OCI-LY7 (cell line): ENCODE measurements at regions not wholly inside any gene's neighbourhood (a gene's known extent, or its start where the extent isn't known, plus 50 kb on each side); places are given as distances from the start of the nearest gene placed in this dataset.

Source experiments
- BruUV-seq: library from RNA; stranded (reverse); fragments of 400-500 nt; replicated peaks from 2 replicates; lab custom pipeline; 2021; lab: Mats Ljungman, UMichigan
- CTCF ChIA-PET: fragments of 300-600 bp; sonication (Branson Sonifier 250); formaldehyde crosslinking; loops from one replicate; lab custom pipeline; 2022; ENCODE audit warnings: antibody characterized with exemption; ENCODE audit not compliant: unreplicated experiment; lab: Charles Lee
- POLR2A ChIA-PET: fragments of 300-600 bp; sonication (Branson Sonifier 250); formaldehyde crosslinking; loops from one replicate; lab custom pipeline; 2022; ENCODE audit warnings: antibody characterized with exemption; lab: Charles Lee
- DNase-seq: peaks from one replicate; pipeline ENCODE4 v3.0.0-alpha.2; 2015; ENCODE audit warnings: low spot score
- H2AFZ ChIP-seq: fragments of 200-600 bp; sonication (generic), shearing (Covaris generic); 2 replicates; pipeline ENCODE4 v1.6.1; 2014; ENCODE audit warnings: mild to moderate bottlenecking, antibody characterized with exemption, low read length, moderate library complexity
- H3K27ac ChIP-seq: fragments of 200-600 bp; sonication (generic); 2 replicates; pipeline ENCODE4 v1.5.1; 2014; ENCODE audit warnings: mixed run types, low read depth, mild to moderate bottlenecking, moderate library complexity, low read length, inconsistent platforms; ENCODE audit not compliant: poor library complexity, severe bottlenecking
- H3K36me3 ChIP-seq: fragments of 200-600 bp; sonication (generic); 2 replicates; pipeline ENCODE4 v1.6.1; 2014; ENCODE audit warnings: mild to moderate bottlenecking, antibody characterized with exemption, low read length, moderate library complexity, mixed read lengths; ENCODE audit not compliant: insufficient read depth
- H3K4me1 ChIP-seq: fragments of 200-600 bp; sonication (generic); 2 replicates; pipeline ENCODE4 v1.5.1; 2014; ENCODE audit warnings: mild to moderate bottlenecking, low read length; ENCODE audit not compliant: insufficient read depth, poor library complexity, severe bottlenecking
- H3K4me2 ChIP-seq: fragments of 200-600 bp; sonication (generic); 2 replicates; pipeline ENCODE4 v1.6.1; 2014; ENCODE audit warnings: mild to moderate bottlenecking, low read length
- H3K4me3 ChIP-seq: fragments of 200-600 bp; sonication (generic); 2 replicates; pipeline ENCODE4 v1.5.1; 2014; ENCODE audit warnings: mild to moderate bottlenecking, low read depth, low read length; ENCODE audit not compliant: poor library complexity, severe bottlenecking
- H3K79me2 ChIP-seq: fragments of 200-600 bp; sonication (generic); 2 replicates; pipeline ENCODE4 v1.6.1; 2016; ENCODE audit warnings: low read depth, mild to moderate bottlenecking, low read length, moderate library complexity, mixed read lengths; ENCODE audit not compliant: insufficient read depth
- H3K9me2 ChIP-seq: fragments of 200-600 bp; sonication (generic); 2 replicates; pipeline ENCODE4 v1.6.1; 2016; ENCODE audit warnings: mild to moderate bottlenecking, low read length, mixed read lengths; ENCODE audit not compliant: insufficient read depth
- H3K9me3 ChIP-seq: fragments of 200-600 bp; sonication (generic); 2 replicates; pipeline ENCODE4 v1.6.1; 2014; ENCODE audit warnings: mild to moderate bottlenecking, mixed run types, low read length, mixed read lengths
- H4K20me1 ChIP-seq: fragments of 200-600 bp; sonication (generic); 2 replicates; pipeline ENCODE4 v1.6.1; 2014; ENCODE audit warnings: mild to moderate bottlenecking, antibody characterized with exemption, low read length, moderate library complexity, mixed read lengths; ENCODE audit not compliant: insufficient read depth
- EZH2phosphoT487 ChIP-seq: fragments of 200-600 bp; sonication (generic); IDR thresholded peaks from 2 replicates; pipeline ENCODE4 v1.6.1; 2018; ENCODE audit warnings: low read depth, borderline replicate concordance, mild to moderate bottlenecking, mixed run types, antibody characterized with exemption, low read length, moderate library complexity, mixed read lengths
- intact Hi-C: fragments of 100-400 bp; cut with micrococcal nuclease; formaldehyde crosslinking; loops from one replicate; pipeline ENCODE4 v1.10.0; 2022; ENCODE audit not compliant: unreplicated experiment
- TF ChIP-seq, protein P1 (sequence below): fragments of 200-600 bp; sonication (generic); conservative IDR thresholded peaks from 2 replicates; pipeline ENCODE4 v1.5.1; 2014; ENCODE audit warnings: mild to moderate bottlenecking, antibody characterized with exemption, low read length, moderate library complexity, mixed read lengths

DNA sequence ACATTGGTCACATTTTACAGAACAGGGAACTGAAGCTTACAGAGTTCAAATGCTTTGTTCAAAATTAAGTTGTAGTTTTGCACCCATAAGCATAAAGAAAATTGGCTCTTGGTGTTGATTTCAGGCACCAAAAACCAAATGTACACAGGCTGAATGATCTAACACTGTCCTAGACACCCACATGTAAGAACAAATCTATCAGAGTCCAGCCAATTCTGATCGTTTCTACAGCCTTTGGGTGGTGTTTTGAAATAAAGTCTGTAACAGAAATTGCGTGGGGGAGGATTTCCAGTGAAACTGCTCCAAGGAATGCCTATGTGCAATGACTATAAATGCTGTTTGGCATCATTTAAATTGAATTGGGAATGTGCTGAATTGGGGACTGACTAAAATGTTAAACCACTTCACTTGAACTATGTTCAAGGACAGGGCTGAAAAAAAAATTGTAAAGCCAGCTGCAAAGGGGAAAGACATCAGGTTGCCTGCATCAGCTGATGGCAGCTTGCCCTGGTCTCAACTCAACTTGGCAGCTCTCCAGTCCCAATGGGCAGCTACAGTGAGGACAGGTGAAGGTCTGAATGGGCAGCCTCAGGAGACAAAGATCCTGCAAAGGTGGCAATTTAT is 92.2 kb upstream of the TRPC7 start:
- no peak for TF ChIP-seq EZH2phosphoT487
- TF ChIP-seq, protein P1, sequence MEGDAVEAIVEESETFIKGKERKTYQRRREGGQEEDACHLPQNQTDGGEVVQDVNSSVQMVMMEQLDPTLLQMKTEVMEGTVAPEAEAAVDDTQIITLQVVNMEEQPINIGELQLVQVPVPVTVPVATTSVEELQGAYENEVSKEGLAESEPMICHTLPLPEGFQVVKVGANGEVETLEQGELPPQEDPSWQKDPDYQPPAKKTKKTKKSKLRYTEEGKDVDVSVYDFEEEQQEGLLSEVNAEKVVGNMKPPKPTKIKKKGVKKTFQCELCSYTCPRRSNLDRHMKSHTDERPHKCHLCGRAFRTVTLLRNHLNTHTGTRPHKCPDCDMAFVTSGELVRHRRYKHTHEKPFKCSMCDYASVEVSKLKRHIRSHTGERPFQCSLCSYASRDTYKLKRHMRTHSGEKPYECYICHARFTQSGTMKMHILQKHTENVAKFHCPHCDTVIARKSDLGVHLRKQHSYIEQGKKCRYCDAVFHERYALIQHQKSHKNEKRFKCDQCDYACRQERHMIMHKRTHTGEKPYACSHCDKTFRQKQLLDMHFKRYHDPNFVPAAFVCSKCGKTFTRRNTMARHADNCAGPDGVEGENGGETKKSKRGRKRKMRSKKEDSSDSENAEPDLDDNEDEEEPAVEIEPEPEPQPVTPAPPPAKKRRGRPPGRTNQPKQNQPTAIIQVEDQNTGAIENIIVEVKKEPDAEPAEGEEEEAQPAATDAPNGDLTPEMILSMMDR, result no peak
- ChIA-PET CTCF (no interaction called here), POLR2A (no interaction called here)
- Histone ChIP-seq H3K4me2 (no peak overlapping the region), H3K79me2 (no peaks in the 10 kb centered on the region), H3K9me2 (no peaks in the 10 kb centered on the region), H4K20me1 (no peaks in the 10 kb centered on the region), H3K9me3 (no peaks in the 10 kb centered on the region), H3K27ac (no peak overlapping the region), H3K4me1 (no peaks in the 10 kb centered on the region), H3K4me3 (no peak overlapping the region), H3K36me3 (no peaks in the 10 kb centered on the region), H2AFZ (no peak overlapping the region)
- intact Hi-C loops, result no loop called here
- no peak for DNase-seq
- BruUV-seq, result no TSS peak

DNA sequence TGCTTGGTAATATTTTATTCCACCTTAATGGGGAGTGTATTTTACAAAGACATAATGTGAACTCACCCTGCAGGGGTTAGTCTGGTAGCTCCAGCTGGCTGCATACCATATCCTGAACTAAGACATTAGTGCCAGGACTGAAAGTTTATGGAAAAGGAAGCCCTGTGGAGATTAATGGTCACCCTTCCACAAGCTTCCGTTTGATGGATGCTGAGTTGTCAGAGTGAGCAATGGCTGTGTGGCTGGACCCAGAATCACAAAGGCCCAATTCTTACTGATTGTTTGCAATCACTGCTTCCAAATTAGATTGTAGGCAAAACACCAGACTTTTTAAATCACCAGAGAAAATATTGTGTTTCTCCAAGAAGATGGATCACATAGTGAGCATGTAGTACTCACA is 90.1 kb upstream of the TRPC7 start:
- POLR2A ChIA-PET, result interaction anchor here (0.5 kb wide), 1 partner anchor 17 kb away, joined by 4 read pairs; no protein-coding TSS in a partner anchor
- Histone ChIP-seq H3K4me2 (no peak overlapping the region), H3K4me1 (no peaks in the 10 kb centered on the region), H3K9me3 (no peaks in the 10 kb centered on the region), H3K4me3 (no peak overlapping the region), H3K27ac (no peak overlapping the region), H3K79me2 (no peaks in the 10 kb centered on the region), H4K20me1 (no peaks in the 10 kb centered on the region), H2AFZ (no peak overlapping the region), H3K9me2 (no peaks in the 10 kb centered on the region), H3K36me3 (no peaks in the 10 kb centered on the region)
- TF ChIP-seq, protein P1, result no peak
- no peak for TF ChIP-seq EZH2phosphoT487
- BruUV-seq, result no TSS peak
- CTCF ChIA-PET, result no interaction called here
- DNase-seq, result no peak
- intact Hi-C loops, result no loop called here

DNA sequence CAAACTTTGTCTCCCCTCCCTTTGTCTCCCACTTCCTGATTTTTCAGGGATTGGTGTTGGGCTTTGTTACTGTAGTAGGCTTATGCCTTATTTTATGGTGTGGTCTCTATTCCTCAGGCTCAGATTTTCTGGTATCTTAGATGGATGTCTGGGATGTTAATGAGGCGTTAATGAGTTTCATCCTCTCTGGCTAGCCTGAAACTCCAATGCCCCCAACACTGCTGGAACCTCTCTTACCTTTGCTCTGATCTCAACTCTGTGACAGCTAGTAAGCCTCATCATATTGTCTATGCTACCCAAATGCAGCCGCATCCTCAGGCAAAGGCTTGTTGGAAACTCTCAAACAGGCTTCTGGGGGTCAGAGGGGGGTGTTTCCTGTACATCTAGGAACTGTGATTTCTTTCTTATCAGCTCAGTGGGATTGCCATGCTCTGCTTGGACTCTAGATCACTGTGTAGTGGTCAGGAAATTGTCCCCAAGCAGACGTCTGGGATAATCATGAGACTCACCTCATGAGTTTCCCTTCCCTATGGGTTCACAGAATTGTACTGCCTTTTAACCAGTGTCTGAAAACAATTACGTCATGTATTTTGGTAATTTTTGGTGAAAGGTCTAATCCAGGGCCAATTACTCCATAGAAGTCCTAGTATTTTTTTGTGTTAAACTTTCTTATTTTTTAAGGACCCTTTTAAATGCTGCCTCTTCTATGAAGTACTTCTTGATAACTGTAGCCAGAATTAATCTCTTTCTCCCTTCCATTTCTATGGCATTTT is 88.8 kb upstream of the TRPC7 start:
- POLR2A ChIA-PET, result interaction anchor here (0.6 kb wide), 1 partner anchor 305 kb away, joined by 3 read pairs; no protein-coding TSS in a partner anchor
- Histone ChIP-seq H3K4me2 (no peak overlapping the region), H3K9me2 (no peaks in the 10 kb centered on the region), H3K4me1 (no peaks in the 10 kb centered on the region), H3K79me2 (no peaks in the 10 kb centered on the region), H4K20me1 (no peaks in the 10 kb centered on the region), H3K4me3 (no peak overlapping the region), H3K9me3 (no peaks in the 10 kb centered on the region), H2AFZ (no peak overlapping the region), H3K27ac (no peak overlapping the region), H3K36me3 (no peaks in the 10 kb centered on the region)
- no peak for DNase-seq
- no peak for TF ChIP-seq EZH2phosphoT487
- TF ChIP-seq, protein P1, result no peak
- intact Hi-C loops, result no loop called here
- CTCF ChIA-PET, result no interaction called here
- no TSS peak for BruUV-seq
